Stimulated activated naive CD8-positive, alpha-beta T cell treated with anti-CD3 and anti-CD28 coated beads, Interleukin-15, Interleukin-2, amounts not matched to agents 100 U/mL and 50 U/mL, for 24 hours (primary cell): ENCODE measurements at regions not wholly inside any gene's neighbourhood (a gene's known extent, or its start where the extent isn't known, plus 50 kb on each side); places are given as distances from the start of the nearest gene placed in this dataset.

ENCODE experiments used
- ATAC-seq: fragments of 150-1000 bp; cut with Tn5 transposase; one replicate; pipeline ENCODE4 v1.10.0; 2021
- DNase-seq: peaks from one replicate; pipeline ENCODE4 v3.0.0; 2021

DNA sequence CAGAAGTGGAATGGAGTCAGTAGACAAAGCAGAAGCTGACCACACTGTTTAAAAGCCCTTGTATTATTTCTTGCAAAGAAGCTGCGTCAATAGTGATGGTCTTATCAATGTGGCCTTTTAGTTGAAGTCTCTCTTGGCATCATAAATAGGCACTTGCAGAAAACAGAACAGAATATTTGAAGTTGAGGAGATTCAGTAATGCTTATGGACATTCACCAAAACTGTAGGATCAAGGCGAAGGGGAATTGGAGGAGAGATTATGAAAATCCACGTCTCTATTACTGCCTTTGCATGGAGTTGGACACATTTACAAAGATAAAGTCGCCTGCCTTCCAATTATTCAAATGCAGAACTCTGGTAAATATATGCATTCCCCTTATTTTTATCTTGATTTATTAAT is 1482.8 kb downstream of the EFNB2 start:
- DNase-seq (no peak), ATAC-seq (no peak)

- ATAC-seq (no peak), DNase-seq (no peak)
Observed at GRCh38 chr13:105050686-105051085, 1484.8 kb downstream of the EFNB2 start.

- no peak for DNase-seq
- ATAC-seq: no peak
Observed at GRCh38 chr13:105048677-105049076, 1486.8 kb downstream of the EFNB2 start.

DNA sequence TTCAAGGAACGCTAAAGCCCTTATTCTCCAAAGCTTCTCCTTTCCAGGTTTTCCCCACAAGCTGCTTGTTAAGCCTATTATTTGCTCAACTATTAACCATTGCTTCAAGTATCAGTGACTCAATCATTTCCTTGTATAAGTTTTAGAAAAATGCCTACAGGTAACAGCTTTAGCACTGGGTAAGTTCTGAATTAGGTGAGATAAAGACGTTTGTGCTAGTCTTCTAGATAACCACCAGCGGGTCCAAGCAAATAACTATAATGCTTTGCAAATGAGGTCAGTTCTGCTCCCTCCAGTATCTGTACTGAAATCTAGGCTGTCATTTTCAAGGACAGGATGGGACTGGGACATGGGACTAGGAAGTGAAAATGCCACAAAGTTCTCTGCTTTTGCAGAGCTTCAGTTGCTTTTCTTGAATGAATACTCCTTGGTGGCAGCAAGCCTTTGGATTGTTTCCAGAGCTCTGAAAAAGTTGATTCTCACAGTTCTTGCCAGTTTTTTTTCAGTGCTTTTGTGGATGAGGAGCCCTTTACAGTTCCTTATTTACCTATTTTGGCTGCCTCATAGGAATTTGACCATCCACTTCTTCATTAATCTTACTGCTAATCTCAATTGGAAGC is 1487.7 kb downstream of the EFNB2 start:
- no peak for ATAC-seq
- no peak for DNase-seq

- DNase-seq (no peak), ATAC-seq (no peak)
Observed at GRCh38 chr13:105037110-105037509, 1498.4 kb downstream of the EFNB2 start.

DNA sequence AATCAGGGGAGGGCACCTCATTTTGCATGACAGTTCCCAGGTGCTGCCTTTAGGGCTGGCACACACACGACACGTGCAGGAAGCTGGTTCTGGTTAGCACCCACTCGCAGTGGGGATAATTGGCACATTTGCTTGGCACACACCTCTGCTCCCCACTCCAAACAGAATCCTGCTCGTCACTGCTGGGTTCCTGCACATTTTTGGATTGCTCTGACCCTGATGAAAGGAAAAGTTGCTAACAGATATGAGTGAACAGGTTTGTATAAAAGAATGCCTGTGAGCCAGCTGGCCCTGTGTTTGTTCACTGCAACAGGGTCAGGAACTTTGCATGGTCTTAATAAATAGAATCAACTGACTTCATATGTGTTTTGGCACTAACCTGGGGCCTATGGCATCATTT is 1500.4 kb downstream of the EFNB2 start:
- no peak for ATAC-seq

GRCh38 chr13:105033999-105034398 is 1501.5 kb downstream of the EFNB2 start:
- ATAC-seq: no peak
- no peak for DNase-seq

More for the DNA sequence above, 1500.4 kb downstream of the EFNB2 start:
- DNase-seq: no peak

GRCh38 chr13:105031306-105031705 is 1504.2 kb downstream of the EFNB2 start:
- DNase-seq (no peak), ATAC-seq (no peak)

- ATAC-seq (no peak), DNase-seq (no peak)
Observed at GRCh38 chr13:105030851-105031250, 1504.6 kb downstream of the EFNB2 start.

- DNase-seq (no peak), ATAC-seq (no peak)
Observed at GRCh38 chr13:105019073-105019472, 1516.4 kb downstream of the EFNB2 start.

GRCh38 chr13:105016266-105016665 is 1519.2 kb downstream of the EFNB2 start:
- DNase-seq (no peak), ATAC-seq (no peak)

DNA sequence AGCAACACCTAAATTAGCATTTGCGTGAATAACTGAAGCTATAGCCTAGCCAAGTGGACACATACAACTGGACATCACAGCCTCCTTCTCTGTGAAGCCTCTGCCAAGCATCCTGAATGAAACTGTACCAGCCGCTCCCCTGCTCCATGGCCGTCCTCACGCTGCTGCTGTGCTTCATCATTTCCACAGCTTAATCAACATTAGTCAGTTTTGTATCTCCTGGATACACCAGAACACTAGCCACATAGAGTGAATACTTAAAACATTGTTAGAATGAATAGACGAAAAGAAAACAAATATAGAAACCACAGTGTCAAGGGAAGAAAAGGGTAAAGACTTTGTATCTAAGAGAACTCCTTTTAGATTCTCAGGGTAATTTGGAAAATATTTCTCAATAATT is 1526.9 kb downstream of the EFNB2 start:
- DNase-seq (no peak), ATAC-seq (no peak)

DNA sequence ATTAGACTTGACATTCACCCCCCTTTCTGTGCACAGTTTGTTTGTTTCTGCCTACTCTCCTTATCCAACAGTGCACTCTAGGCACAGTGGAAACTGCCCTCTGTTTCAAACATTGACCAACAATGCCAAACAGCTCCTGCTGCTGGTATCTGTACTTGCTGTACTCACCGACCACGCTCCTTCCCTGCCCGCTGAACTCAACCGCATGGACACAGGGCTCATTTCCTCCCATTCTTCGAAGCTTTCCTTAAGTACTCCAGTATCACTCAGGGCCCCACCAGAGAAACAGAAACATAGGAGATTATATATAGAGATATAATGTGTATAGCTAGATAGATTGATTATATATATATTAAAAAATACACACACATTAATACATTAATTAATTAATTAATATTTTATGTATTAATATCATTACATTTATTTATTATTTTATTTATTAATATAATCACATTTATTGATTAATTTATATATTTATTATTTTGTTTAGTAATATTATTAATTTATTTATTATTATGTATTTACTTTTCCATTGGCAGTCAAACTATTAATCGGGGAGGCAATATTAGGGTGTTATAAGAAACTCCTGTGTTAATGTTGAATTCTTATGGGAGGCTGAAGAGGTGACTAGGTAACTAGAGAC is 1528.2 kb downstream of the EFNB2 start:
- DNase-seq (no peak), ATAC-seq (no peak)

GRCh38 chr13:104996022-104996421 is 1539.4 kb downstream of the EFNB2 start:
- ATAC-seq: no peak
- no peak for DNase-seq

- ATAC-seq (no peak), DNase-seq (no peak)
Observed at GRCh38 chr13:104993708-104994107, 1541.8 kb downstream of the EFNB2 start.

DNA sequence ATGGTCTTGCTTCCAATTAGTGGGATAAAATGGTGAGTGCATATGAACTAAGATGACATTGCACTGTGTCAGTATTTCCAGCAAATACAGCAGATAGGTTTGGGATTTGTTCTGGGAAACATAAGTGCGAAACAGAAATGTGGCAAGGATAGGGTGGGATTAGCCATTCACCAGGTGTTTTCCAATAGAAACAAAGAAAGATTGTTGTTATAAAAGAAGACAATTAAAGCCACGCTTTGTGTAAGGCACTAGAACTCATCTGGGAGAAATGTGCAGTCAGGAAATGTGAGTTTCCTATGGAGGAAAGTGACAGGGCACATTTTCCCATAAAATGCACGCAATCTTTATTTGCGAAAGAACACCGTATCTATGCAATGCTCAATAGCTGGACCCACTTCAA is 1547.8 kb downstream of the EFNB2 start:
- no peak for ATAC-seq
- no peak for DNase-seq

GRCh38 chr13:104984296-104984818 is 1551.1 kb downstream of the EFNB2 start:
- peak; percentile 42 for DNase-seq

GRCh38 chr13:104983601-104984000 is 1551.9 kb downstream of the EFNB2 start:
- ATAC-seq (no peak), DNase-seq (no peak)

More at GRCh38 chr13:104984296-104984818, 1551.1 kb downstream of the EFNB2 start:
- peak; percentile 59 for ATAC-seq

DNA sequence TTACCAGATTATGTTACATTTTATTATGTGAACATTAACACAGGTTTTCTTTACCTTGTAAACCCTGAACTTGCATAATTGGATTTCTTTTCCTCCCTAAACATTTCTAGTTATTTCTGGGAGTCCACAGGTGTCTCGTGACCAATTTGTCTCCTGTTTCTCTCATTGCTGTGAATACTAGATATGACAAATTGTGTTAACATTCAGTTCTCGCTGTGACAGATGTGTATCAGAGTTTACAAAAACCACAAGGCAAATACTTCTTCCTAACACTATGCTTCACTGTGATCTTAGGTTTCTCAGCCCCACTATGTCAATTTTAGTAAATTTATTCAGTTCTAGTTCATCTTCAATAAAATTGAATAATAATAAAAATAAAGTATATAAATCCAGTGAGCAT is 1554.9 kb downstream of the EFNB2 start:
- ATAC-seq (no peak), DNase-seq (no peak)

DNA sequence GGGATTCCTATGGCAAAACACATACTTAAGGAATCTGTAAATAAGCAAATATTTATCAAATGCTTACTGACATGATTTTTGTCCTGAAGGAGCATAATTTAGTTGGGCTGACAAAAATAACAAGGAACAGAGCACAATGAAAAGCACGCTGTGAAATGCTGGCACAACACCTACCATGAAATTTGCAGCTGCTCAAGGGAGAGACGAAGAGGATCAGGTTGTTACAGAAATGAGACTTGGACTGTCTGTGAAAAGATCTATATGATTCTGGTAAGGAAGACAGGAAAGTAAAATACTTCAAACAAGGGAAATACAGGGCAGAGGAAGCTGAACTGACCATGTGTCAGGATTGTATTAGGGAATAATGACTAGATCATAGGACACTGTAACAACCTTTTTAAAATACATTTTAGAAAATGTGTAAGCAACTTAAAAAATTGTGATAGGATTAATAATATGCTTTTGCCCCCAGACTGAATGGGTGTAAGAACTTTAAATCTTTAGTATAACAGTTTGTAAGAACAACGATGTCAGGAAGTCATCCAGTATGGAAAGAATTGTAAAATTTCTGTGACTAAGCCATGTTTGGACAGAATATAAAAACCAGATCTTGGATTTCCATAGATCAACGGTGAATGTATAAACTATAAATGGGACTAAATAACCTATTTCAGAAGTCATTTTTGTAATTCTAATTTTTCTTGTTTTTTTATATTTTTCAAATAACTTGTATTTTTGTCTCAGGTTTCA is 1556.0 kb downstream of the EFNB2 start:
- DNase-seq: no peak
- ATAC-seq: no peak

GRCh38 chr13:104976986-104977385 is 1558.5 kb downstream of the EFNB2 start:
- DNase-seq: no peak
- ATAC-seq: no peak

DNA sequence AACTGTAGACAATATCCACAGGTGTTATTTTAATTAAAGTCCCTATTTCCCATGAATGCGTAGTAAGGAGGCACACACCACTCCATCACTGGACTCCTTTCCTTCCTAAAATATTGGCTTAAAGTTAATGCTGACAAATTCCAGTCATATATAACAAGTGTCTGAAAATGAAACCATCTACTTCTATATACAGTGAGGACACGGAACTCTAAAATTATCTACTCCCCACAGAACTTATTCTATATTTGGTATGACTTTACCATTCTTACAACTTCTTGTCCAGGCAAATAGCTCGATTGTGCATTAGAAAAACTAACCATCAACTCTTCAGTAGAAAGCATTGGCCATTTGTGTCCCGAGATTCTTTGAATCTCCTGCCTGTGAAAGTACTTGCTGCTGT is 1560.2 kb downstream of the EFNB2 start:
- DNase-seq: no peak
- ATAC-seq: no peak

- no peak for ATAC-seq
Observed at GRCh38 chr13:104968876-104969275, 1566.6 kb downstream of the EFNB2 start.

More at GRCh38 chr13:104968876-104969275, 1566.6 kb downstream of the EFNB2 start:
- no peak for DNase-seq
